Loucy (cell line): ENCODE measurements at regions not wholly inside any gene's neighbourhood (a gene's known extent, or its start where the extent isn't known, plus 50 kb on each side); places are given as distances from the start of the nearest gene placed in this dataset.

ENCODE experiments used
- H2AFZ ChIP-seq: fragments of 200-600 bp; sonication (generic); 2 replicates; pipeline ENCODE4 v1.6.0; 2016; ENCODE audit warnings: antibody characterized with exemption, mild to moderate bottlenecking, low read length, moderate library complexity
- H3F3A ChIP-seq: fragments of 200-600 bp; 2 replicates; pipeline ENCODE4 v1.6.0; 2016; ENCODE audit warnings: antibody characterized with exemption, low read depth, mild to moderate bottlenecking
- H3K27me3 ChIP-seq: fragments of 200-600 bp; sonication (generic); 2 replicates; pipeline ENCODE4 v1.6.1; 2014; ENCODE audit warnings: low read length, mild to moderate bottlenecking; ENCODE audit not compliant: insufficient read depth, poor library complexity, severe bottlenecking
- H3K36me3 ChIP-seq: fragments of 200-600 bp; sonication (generic); 2 replicates; pipeline ENCODE4 v1.6.1; 2016; ENCODE audit warnings: low read length; ENCODE audit not compliant: insufficient read depth
- H3K4me1 ChIP-seq: fragments of 200-600 bp; sonication (generic); 2 replicates; pipeline ENCODE4 v1.5.1; 2014; ENCODE audit warnings: low read length, mild to moderate bottlenecking; ENCODE audit not compliant: insufficient read depth, poor library complexity, severe bottlenecking
- H3K4me2 ChIP-seq: fragments of 200-600 bp; sonication (generic); 2 replicates; pipeline ENCODE4 v1.6.0; 2014; ENCODE audit warnings: antibody characterized with exemption, low read length, low read depth, mild to moderate bottlenecking; ENCODE audit not compliant: poor library complexity, severe bottlenecking
- H3K4me3 ChIP-seq: fragments of 200-600 bp; sonication (generic); 2 replicates; pipeline ENCODE4 v1.5.1; 2014; ENCODE audit warnings: low read length, mild to moderate bottlenecking, mixed read lengths; ENCODE audit not compliant: poor library complexity, severe bottlenecking
- H3K79me2 ChIP-seq: fragments of 200-600 bp; sonication (generic); 2 replicates; pipeline ENCODE4 v1.6.1; 2014; ENCODE audit warnings: low read length; ENCODE audit not compliant: insufficient read depth
- H3K9ac ChIP-seq: fragments of 200-600 bp; sonication (generic); 2 replicates; pipeline ENCODE4 v1.6.0; 2014; ENCODE audit warnings: mild to moderate bottlenecking, low read depth, low read length, moderate library complexity; ENCODE audit not compliant: poor library complexity, severe bottlenecking
- H3K9me2 ChIP-seq: fragments of 200-600 bp; sonication (generic); replicated peaks from 2 replicates; pipeline ENCODE4 v1.6.1; 2016; ENCODE audit warnings: low read depth, low read length, mixed read lengths
- H3K9me3 ChIP-seq: fragments of 200-600 bp; sonication (generic); 2 replicates; pipeline ENCODE4 v1.6.1; 2014; ENCODE audit warnings: mild to moderate bottlenecking, antibody characterized with exemption, low read length, low read depth; ENCODE audit not compliant: insufficient read depth
- H4K20me1 ChIP-seq: fragments of 200-600 bp; sonication (generic); 2 replicates; pipeline ENCODE4 v1.6.0; 2014; ENCODE audit warnings: antibody characterized with exemption, low read length, mild to moderate bottlenecking; ENCODE audit not compliant: insufficient read depth, poor library complexity, severe bottlenecking
- CTCF ChIP-seq: fragments of 200-600 bp; sonication (generic); conservative IDR thresholded peaks from 2 replicates; pipeline ENCODE4 v1.5.1; 2014; ENCODE audit warnings: mild to moderate bottlenecking, antibody characterized with exemption, low read length
- EZH2phosphoT487 ChIP-seq: fragments of 200-600 bp; IDR thresholded peaks from 2 replicates; pipeline ENCODE4 v1.6.1; 2018; ENCODE audit warnings: antibody characterized with exemption, mild to moderate bottlenecking, moderate library complexity, borderline replicate concordance

GRCh38 chr5:4108690-4109089 lies 513.1 kb downstream of the IRX1 start:
- Histone ChIP-seq H3K4me3 (no peak overlapping the region), H3F3A (no peaks in the 10 kb centered on the region), H4K20me1 (no peaks in the 10 kb centered on the region), H3K9ac (no peak overlapping the region), H3K9me3 (no peaks in the 10 kb centered on the region), H3K36me3 (no peaks in the 10 kb centered on the region), H3K9me2 (no peaks in the 10 kb centered on the region), H2AFZ (0 out of 2 replicates have a peak overlapping the region, but pooled peaks have one; percentile 19), H3K79me2 (no peaks in the 10 kb centered on the region), H3K4me2 (no peak overlapping the region), H3K27me3 (no peaks in the 10 kb centered on the region), H3K4me1 (peaks cover 44% of the 10 kb centered on the region)
- no peak for TF ChIP-seq CTCF
- TF ChIP-seq EZH2phosphoT487: no peak

GRCh38 chr5:4113426-4113825 lies 517.8 kb downstream of the IRX1 start:
- Histone ChIP-seq H3K36me3 (no peaks in the 10 kb centered on the region), H3K9me2 (no peaks in the 10 kb centered on the region), H3K79me2 (no peaks in the 10 kb centered on the region), H3K4me3 (peak overlapping the region; percentile 7), H3K9me3 (no peaks in the 10 kb centered on the region), H3K4me2 (peak overlapping the region; percentile 42), H3F3A (no peaks in the 10 kb centered on the region), H2AFZ (no peak overlapping the region), H3K27me3 (no peaks in the 10 kb centered on the region), H3K4me1 (peaks cover 66% of the 10 kb centered on the region), H4K20me1 (no peaks in the 10 kb centered on the region), H3K9ac (peak overlapping the region; percentile 50)
- TF ChIP-seq CTCF: no peak; the same call in 1 of the 2 replicates
- TF ChIP-seq EZH2phosphoT487: no peak

- Histone ChIP-seq H4K20me1 (no peaks in the 10 kb centered on the region), H3K9me2 (no peaks in the 10 kb centered on the region), H3K4me3 (peak overlapping the region; percentile 7), H3K4me2 (peak overlapping the region; percentile 42), H3K27me3 (no peaks in the 10 kb centered on the region), H3K9ac (peak overlapping the region; percentile 50), H3K79me2 (no peaks in the 10 kb centered on the region), H3K9me3 (no peaks in the 10 kb centered on the region), H2AFZ (no peak overlapping the region), H3F3A (no peaks in the 10 kb centered on the region), H3K4me1 (peaks cover 68% of the 10 kb centered on the region), H3K36me3 (no peaks in the 10 kb centered on the region)
- TF ChIP-seq CTCF (no peak), EZH2phosphoT487 (no peak)
Measured at GRCh38 chr5:4113905-4114304, 518.3 kb downstream of the IRX1 start.
